Body of pancreas (tissue), 4 donors: ENCODE measurements at regions not wholly inside any gene's neighbourhood (a gene's known extent, or its start where the extent isn't known, plus 50 kb on each side); places are given as distances from the start of the nearest gene placed in this dataset.

Source experiments
- CTCF ChIP-seq, 7 experiments: fragments of 450-650 bp in 4 of 7; fragments of 200-600 bp in 3 of 7; sonication (generic) in 3 of 7; IDR thresholded peaks; one replicate each; pipeline ENCODE4 v1.5.1; 2016 to 2019; ENCODE audit warnings: antibody characterized with exemption in 7 of 7
- POLR2A ChIP-seq, 3 donors: fragments of 450-650 bp; IDR thresholded peaks; one replicate each; pipeline ENCODE4 v1.6.1; 2016; ENCODE audit warnings: antibody characterized with exemption in 3 of 3, mild to moderate bottlenecking in 2 of 3

GRCh38 chr16:54544553-54545180 lies 258.1 kb upstream of the IRX3 start:
- no peak for TF ChIP-seq CTCF (IDR thresholded peaks at IDR 0.05)
- TF ChIP-seq POLR2A (IDR thresholded peaks at IDR 0.05), result no peak
